GM23338 (cell line): ENCODE measurements at regions not wholly inside any gene's neighbourhood (a gene's known extent, or its start where the extent isn't known, plus 50 kb on each side); places are given as distances from the start of the nearest gene placed in this dataset.

Experiments
- CREB1 ChIP-seq: fragments of 250-450 bp; sonication (Bioruptor Pico); IDR thresholded peaks from 2 replicates; pipeline ENCODE4 v1.5.0; 2020; ENCODE audit warnings: low read depth, mild to moderate bottlenecking, moderate library complexity
- EZH2 ChIP-seq: fragments of 200-600 bp; sonication (generic); IDR thresholded peaks from one replicate; pipeline ENCODE4 v1.8.0; 2017; ENCODE audit warnings: antibody characterized with exemption, mild to moderate bottlenecking, low read depth; ENCODE audit not compliant: unreplicated experiment
- EZH2phosphoT487 ChIP-seq: fragments of 200-600 bp; sonication (generic); IDR thresholded peaks from one replicate; pipeline ENCODE4 v1.8.1; 2018; ENCODE audit warnings: antibody characterized with exemption; ENCODE audit not compliant: unreplicated experiment
- JUNB ChIP-seq: IDR thresholded peaks from one replicate; pipeline ENCODE4 v1.6.1; 2016; ENCODE audit warnings: antibody characterized with exemption; ENCODE audit not compliant: unreplicated experiment
- NANOG ChIP-seq: IDR thresholded peaks from 2 replicates; pipeline ENCODE4 v1.6.1; 2016; ENCODE audit warnings: antibody characterized with exemption, borderline replicate concordance
- POLR2AphosphoS5 ChIP-seq: IDR thresholded peaks from 2 replicates; pipeline ENCODE4 v1.6.1; 2016; ENCODE audit warnings: antibody characterized with exemption, low read depth
- ZNF114 ChIP-seq: fragments of 250-450 bp; sonication (Bioruptor Pico); IDR thresholded peaks from 2 replicates; pipeline ENCODE4 v1.5.0; 2020; ENCODE audit warnings: mild to moderate bottlenecking, moderate library complexity
- ZNF331 ChIP-seq: fragments of 250-450 bp; sonication (Bioruptor Pico); IDR thresholded peaks from 2 replicates; pipeline ENCODE4 v1.5.0; 2020; ENCODE audit warnings: low read depth, mild to moderate bottlenecking, moderate library complexity
- TF ChIP-seq, protein P1 (sequence below), 2 experiments: fragments of 200-600 bp in 1 of 2; sonication (generic) in 1 of 2; conservative IDR thresholded peaks; 2 replicates each; pipeline versions ENCODE4 v1.5.1 to v1.6.1; 2016 to 2017; ENCODE audit warnings: antibody characterized with exemption in 2 of 2, low read depth in 2 of 2, mild to moderate bottlenecking in 2 of 2, moderate library complexity in 1 of 2
- TF ChIP-seq, protein P2 (sequence below): IDR thresholded peaks from one replicate; pipeline ENCODE4 v1.6.1; 2018; ENCODE audit warnings: antibody characterized with exemption; ENCODE audit not compliant: unreplicated experiment

DNA sequence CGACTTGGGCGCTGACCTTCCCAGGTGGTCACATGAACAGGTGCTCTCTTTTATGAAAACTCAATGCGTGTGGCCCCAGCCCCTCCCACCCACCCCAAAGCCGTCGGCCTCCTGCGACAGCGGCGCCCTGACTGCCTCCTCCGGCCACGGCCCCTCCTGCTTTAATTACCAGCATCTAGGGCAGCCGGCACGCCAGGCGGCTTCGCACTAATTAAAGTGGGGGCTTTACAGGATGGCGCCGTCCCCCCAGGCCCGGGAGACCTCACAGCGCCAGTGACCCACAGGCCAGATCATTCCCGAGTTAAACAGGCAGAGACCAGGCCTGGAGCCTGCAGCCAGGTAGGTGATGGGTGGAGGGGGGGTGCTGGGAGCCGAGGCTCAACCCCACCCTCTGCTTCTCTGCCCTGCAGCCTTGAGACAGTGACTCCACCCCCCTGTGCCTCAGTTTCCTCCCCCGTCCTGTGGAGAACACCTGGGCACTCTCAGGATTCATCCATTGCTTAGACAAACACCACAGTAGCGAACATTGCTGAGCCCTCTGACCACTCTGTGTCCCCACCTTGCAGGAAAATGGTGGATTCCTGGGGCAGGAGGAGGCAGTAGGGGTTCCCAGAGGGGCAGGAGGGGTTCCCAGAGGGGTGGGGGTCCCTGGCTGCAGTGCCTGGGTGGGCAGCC is 100.8 kb downstream of the MICALL2 start:
- TF ChIP-seq, protein P1, sequence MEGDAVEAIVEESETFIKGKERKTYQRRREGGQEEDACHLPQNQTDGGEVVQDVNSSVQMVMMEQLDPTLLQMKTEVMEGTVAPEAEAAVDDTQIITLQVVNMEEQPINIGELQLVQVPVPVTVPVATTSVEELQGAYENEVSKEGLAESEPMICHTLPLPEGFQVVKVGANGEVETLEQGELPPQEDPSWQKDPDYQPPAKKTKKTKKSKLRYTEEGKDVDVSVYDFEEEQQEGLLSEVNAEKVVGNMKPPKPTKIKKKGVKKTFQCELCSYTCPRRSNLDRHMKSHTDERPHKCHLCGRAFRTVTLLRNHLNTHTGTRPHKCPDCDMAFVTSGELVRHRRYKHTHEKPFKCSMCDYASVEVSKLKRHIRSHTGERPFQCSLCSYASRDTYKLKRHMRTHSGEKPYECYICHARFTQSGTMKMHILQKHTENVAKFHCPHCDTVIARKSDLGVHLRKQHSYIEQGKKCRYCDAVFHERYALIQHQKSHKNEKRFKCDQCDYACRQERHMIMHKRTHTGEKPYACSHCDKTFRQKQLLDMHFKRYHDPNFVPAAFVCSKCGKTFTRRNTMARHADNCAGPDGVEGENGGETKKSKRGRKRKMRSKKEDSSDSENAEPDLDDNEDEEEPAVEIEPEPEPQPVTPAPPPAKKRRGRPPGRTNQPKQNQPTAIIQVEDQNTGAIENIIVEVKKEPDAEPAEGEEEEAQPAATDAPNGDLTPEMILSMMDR (conservative IDR thresholded peaks at IDR 0.05; ENCODE audit: low read depth in 2 of 2): no peak
- no peak for TF ChIP-seq POLR2AphosphoS5
- no peak for TF ChIP-seq ZNF331 (CRISPR knock-in tag)
- no peak for TF ChIP-seq EZH2
- no peak for TF ChIP-seq CREB1 (CRISPR knock-in tag)
- no peak for TF ChIP-seq JUNB
- TF ChIP-seq ZNF114 (CRISPR knock-in tag): no peak
- TF ChIP-seq EZH2phosphoT487: no peak
- TF ChIP-seq NANOG: no peak
- TF ChIP-seq, protein P2, sequence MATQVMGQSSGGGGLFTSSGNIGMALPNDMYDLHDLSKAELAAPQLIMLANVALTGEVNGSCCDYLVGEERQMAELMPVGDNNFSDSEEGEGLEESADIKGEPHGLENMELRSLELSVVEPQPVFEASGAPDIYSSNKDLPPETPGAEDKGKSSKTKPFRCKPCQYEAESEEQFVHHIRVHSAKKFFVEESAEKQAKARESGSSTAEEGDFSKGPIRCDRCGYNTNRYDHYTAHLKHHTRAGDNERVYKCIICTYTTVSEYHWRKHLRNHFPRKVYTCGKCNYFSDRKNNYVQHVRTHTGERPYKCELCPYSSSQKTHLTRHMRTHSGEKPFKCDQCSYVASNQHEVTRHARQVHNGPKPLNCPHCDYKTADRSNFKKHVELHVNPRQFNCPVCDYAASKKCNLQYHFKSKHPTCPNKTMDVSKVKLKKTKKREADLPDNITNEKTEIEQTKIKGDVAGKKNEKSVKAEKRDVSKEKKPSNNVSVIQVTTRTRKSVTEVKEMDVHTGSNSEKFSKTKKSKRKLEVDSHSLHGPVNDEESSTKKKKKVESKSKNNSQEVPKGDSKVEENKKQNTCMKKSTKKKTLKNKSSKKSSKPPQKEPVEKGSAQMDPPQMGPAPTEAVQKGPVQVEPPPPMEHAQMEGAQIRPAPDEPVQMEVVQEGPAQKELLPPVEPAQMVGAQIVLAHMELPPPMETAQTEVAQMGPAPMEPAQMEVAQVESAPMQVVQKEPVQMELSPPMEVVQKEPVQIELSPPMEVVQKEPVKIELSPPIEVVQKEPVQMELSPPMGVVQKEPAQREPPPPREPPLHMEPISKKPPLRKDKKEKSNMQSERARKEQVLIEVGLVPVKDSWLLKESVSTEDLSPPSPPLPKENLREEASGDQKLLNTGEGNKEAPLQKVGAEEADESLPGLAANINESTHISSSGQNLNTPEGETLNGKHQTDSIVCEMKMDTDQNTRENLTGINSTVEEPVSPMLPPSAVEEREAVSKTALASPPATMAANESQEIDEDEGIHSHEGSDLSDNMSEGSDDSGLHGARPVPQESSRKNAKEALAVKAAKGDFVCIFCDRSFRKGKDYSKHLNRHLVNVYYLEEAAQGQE: no peak
